GM19372 (cell line): ENCODE measurements at regions not wholly inside any gene's neighbourhood (a gene's known extent, or its start where the extent isn't known, plus 50 kb on each side); places are given as distances from the start of the nearest gene placed in this dataset.
"Not testable (repeated sequence)": the region's sequence is repeated elsewhere in the genome, so short reads cannot be mapped to it uniquely, and the experiment has no call there.

ENCODE experiments used
- ATAC-seq: cut with Tn5 transposase; IDR thresholded peaks from one replicate; pipeline ENCODE4 v1.9.1; 2021; ENCODE audit warnings: mild to moderate bottlenecking, low read depth, moderate library complexity; ENCODE audit not compliant: unreplicated experiment

DNA sequence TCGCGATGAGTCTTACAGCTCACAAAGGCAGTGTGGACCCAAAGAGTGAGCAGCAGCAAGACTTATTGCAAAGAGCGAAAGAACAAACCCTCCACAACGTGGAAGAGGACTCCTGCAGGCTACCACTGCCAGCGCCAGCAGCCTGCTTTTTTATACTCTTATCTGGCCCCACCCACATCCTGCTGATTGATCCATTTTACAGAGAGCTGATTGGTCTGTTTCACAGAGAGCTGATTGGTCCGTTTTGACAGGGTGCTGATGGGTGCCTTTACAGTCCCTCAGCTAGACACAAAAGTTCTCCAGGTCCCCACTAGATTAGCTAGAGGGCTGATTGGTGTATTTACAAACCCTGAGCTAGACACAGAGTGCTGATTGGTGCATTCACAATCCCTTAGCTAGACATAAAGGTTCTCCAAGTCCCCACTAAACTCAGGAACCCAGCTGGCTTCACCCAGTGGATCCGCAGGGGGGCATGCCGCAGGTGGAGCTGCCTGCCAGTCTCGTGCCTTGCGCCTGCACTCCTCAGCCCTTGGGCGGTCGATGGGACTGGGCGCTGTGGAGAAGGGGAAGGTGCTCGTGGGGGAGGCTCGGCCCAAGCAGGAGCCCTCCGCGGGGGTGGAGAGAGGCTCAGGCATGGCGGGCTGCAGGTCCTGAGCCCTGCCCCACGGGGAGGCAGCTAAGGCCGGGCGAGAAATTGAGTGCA lies 75.7 kb downstream of the QDPR start:
- not testable (repeated sequence) for ATAC-seq

- no peak for ATAC-seq
Measured at GRCh38 chr4:17433827-17434226, 78.1 kb downstream of the QDPR start.

- ATAC-seq: no peak
Measured at GRCh38 chr4:17427991-17428390, 83.9 kb downstream of the QDPR start.

DNA sequence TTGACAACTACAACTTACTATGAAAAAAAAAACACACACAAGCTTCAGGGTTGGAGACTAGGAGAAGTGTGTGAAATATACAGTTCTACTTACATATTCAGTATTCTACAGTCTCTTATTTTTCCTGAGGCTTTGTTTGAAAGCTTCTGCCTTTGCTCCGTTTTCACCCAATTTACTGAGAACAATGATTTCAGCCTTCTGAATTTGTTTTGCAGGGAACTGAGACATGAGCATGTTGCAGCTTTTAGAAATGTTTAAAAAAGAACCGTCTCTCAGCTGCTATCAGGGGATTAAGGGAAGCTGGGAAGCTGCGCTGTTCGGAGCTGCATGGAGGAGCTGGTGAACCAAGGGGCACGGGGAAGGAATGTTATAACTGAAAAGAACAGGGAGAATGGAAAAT lies 85.7 kb downstream of the QDPR start:
- no peak for ATAC-seq

DNA sequence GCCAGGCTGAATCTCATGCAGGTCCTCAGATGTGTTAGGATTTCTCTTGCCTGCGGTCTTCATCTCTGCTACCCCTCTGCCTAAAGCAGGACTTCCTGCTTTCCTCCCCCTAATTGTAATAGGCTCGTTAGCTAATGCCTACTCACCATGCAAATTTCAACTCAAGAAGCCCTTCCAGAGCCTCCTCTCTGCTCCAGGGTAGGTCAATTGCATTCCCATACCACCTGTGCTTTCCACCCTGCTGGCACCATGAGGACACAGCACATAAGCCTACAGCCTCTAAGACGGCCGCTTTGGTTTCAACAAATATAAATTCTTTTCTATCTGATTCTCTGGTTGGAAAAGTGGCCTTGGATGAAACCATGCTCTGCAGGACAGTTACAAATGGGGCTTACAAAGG lies 93.9 kb downstream of the QDPR start:
- no peak for ATAC-seq

GRCh38 chr4:17414392-17414791 lies 97.5 kb downstream of the QDPR start:
- no peak for ATAC-seq

DNA sequence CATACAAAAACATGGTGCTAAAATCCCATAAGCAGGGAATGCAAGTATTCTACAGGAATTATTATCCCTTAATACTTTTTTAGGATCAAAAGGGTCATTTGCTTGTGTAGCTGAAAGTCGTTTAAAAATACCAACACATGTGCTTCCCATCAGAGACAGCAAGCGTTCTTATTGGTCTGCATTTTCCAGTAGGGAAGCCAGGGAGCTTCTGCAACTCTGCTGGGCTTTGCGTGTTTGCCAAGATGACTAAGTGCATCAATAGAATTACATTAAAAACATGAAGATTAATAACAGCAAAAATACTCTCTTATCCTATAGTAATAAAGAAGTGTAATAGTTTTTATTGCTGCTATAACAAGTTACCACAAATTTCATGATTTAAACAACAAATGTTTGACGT lies 111.2 kb downstream of the QDPR start:
- no peak for ATAC-seq

DNA sequence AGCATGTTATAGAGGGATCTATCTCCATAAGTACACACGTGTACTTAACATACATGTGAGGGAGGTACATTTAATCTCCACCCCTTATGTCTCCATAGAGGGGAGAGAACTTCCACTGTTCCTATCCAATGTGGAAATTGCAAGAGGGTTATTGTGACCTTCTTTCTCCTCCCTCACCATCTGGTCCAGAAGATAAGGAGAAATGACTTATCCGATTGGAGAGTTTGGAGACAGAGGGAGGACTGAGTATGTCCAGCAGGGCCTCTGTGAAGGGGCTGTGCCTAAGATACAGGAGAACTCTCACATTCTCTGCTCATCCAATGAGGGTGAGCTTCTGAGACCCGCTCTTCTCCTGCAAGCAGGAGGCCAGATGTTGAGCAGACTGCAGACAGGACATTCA lies 113.1 kb downstream of the QDPR start:
- ATAC-seq: no peak

DNA sequence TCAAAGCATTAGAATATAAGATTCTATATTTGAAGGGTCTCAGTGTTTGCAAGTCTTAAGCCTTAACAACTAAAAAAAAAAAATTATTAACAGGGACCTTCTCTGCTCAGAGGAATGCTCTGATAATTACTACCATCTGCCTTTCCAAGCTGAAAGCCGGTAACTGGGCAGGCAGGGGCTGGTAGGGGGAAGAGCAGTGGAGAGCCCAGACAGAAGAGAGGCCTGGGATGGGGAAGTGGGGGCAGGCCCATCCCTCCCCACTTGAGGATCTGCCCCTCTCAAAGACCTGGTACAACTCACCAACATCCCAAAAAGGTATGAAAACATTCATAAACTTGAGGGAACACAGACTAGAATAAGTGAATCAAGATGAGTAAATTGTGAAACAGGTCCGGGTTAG lies 113.9 kb downstream of the QDPR start:
- ATAC-seq: no peak

GRCh38 chr4:17397611-17398010 lies 114.3 kb downstream of the QDPR start:
- ATAC-seq: no peak

DNA sequence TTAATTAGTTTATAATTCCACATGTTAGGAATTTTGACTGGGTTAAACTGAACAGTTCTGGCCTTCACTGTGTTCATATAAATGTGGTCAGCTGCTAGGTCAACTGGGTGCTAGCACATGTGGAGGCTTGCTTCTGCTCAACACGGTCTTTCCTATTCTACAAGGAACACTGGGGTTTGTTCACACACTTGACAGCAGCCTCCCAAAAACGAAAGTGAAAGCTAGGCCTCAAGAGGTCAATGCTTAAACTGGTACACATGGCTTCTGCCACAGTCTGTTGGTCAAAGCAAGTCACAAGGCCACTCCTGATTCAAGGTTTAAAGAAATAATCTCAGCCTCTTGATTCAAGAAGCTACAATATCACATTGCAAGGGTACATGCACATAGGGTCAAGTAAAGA lies 126.5 kb downstream of the QDPR start:
- ATAC-seq: no peak

GRCh38 chr4:17380347-17380746 lies 131.5 kb downstream of the QDPR start:
- no peak for ATAC-seq

GRCh38 chr4:17376205-17376604 lies 135.7 kb downstream of the QDPR start:
- ATAC-seq: no peak

- no peak for ATAC-seq
Measured at GRCh38 chr4:17373666-17374065, 138.2 kb downstream of the QDPR start.

DNA sequence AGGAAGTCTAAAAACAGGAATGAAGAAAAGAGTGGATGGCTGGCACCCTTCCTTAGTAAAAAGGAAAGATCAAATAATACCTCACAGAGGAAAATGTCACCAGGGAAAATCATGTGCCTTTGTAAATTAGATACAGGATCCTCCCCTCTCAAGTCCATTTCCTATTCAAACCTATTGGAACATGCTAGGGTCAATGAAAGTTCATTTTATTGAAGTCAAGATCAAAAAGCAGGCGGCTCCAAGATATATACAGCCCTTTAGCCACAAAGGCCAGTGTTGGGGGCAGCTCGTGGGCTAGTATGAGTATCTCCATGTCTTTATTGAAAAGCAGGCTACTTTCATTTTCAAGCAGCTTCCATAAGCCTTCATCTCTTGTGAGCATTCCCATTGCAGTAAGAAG lies 141.1 kb downstream of the QDPR start:
- no peak for ATAC-seq

GRCh38 chr4:17368408-17368807 lies 143.5 kb downstream of the QDPR start:
- no peak for ATAC-seq

DNA sequence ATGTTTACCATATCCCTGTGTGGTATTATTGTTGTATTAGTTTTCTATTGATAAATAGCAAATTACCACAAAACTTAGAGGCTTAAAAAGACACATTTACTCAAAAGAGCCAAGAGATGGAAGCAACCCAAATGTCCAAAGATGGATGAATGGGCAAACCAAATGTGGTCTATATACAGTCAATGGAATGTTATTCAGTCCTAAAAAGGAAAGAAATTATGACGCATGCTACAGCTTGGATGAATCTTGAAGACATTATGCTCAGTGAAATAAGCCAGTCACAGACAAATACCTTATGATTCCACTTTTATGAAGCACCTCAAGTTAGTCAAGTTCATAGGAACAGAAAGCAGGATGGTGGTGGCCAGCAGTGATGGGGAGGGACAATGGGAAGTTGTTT lies 144.7 kb downstream of the QDPR start:
- no peak for ATAC-seq

DNA sequence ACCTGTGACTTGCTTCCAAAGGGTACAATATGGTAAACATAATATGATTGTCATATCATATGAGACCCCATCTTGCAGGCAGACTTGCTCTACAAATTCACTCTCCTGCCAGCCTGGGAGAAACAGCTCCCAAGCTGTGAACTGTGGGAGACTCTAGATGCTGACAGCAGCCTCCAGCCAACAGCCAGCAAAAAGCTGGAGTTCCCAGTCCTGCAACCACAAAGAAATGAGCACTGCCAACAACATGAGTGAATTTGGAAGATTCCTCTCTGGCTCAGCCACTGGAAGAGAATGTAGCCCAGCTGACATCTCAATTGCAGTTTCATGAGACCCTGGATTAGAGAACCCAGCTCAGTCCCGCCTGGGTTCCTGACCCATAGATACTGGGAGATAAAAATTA lies 145.4 kb downstream of the QDPR start:
- ATAC-seq: no peak

DNA sequence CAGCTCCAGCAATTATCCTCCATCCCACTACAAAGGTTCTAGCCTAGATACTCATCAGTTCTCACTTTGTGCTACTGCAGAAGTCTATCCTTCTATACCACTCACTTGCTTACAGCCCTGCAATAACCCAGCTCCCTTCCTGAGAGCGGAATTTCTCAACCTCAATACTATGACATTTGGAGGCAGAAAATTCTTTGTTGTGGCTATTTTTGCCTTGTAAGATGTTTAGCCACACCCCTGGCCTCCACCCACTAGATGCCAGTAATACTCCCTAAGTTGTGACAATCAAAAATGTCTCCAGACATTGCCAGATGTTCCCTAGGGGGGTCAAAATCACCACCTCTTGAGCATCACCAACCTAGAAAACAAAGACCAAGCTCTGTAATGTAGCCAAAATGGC lies 149.5 kb downstream of the QDPR start:
- no peak for ATAC-seq

- ATAC-seq: no peak
Measured at GRCh38 chr4:17358241-17358640, 153.6 kb downstream of the QDPR start.

DNA sequence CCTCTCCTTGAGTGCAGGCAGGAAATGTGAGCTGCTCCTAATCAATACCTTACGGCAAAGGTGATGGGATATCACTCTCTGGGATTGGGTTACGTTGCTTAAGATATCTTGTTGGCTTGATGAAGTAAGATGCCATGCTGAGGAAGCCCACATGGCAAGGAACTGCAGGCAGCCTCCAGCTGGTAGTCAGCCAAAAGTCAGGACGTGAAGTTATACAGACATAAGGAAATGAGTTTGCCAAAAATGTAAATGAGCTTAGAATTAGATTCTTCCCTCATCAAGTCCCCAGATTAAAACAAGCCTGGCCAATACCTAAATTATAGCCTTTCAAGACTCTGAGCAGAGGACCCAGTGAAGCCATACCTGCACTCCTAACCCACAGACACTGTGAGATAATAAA lies 155.0 kb downstream of the QDPR start:
- ATAC-seq: no peak

DNA sequence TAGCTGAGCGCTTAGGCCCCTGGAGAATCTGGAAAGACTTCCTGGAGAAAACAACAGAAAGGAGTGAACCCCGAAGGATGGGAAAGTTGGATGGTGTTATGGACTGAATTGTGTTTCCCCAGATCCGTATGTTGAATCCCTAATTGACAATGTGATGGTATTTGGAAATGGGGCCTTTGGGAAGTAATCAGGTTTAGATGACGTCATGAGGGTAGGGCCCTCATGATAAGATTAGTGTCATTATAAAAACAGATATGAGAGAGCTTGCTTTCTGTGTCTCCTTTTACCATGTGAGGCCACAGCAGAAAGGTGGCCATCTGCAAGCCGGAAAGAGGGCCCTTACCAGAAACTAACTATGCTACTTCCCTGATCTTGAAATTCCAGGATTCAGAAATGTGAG lies 159.5 kb downstream of the QDPR start:
- ATAC-seq: no peak

DNA sequence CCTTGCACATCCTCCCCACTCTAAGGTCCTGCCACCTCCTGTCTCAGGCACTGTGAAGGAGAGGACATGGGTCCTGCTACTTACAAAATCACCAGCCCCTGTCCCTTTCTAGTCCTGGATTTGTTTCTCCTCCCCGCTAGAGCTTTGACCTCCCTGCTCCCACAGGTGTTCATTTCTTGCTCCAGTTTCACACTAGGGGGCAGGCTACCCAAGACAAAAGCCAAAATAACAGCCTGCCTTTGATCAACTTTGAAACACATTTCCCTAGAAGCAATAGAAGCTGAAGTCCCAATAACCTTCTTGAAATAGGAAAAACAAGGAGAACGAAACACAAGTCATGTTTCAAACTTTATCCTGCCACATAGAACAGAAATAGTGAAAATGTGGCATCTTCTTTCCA lies 164.4 kb downstream of the QDPR start:
- ATAC-seq: no peak
